ENCODE measurements at regions not wholly inside any gene's neighbourhood (a gene's known extent, or its start where the extent isn't known, plus 50 kb on each side); places are given as distances from the start of the nearest gene placed in this dataset.

- H3K36me3 ChIP-seq (ENCODE audit: control insufficient read depth in 2 of 2, insufficient read depth in 2 of 2, low read length in 1 of 2), result no peaks in the 10 kb centered on the region
- no peak overlapping the region for H3K9ac ChIP-seq (ENCODE audit: control insufficient read depth, insufficient read depth, low read length)
- H3K4me1 ChIP-seq (ENCODE audit: control insufficient read depth, insufficient read depth, low read length), result no peaks in the 10 kb centered on the region
- FAIRE-seq (no peak), ATAC-seq (no peak), DNase-seq (ENCODE audit: low read depth, low spot score) (no peak)
- no peak overlapping the region for H2AFZ ChIP-seq (ENCODE audit: control insufficient read depth, low read depth, low read length)
- ChIA-PET CTCF (no interaction called here), POLR2A (no interaction called here), RAD21 (ENCODE audit: unreplicated experiment) (no interaction called here), SMC1A (ENCODE audit: uncharacterized antibody, unreplicated experiment) (interaction anchor here (1.0 kb wide), 1 partner anchor 12 kb away, joined by 3 read pairs; no protein-coding TSS in a partner anchor)
- in situ Hi-C loops (cut with MboI) (no loop called here), intact Hi-C loops (cut with micrococcal nuclease; ENCODE audit: unreplicated experiment) (no loop called here)
- H3K4me2 ChIP-seq (ENCODE audit: control insufficient read depth, insufficient read depth), result no peak overlapping the region
- H3K4me3 ChIP-seq, result no peak overlapping the region
- H3K27me3 ChIP-seq (replicated peaks in 1 of 2; ENCODE audit: control insufficient read depth in 2 of 2, insufficient read depth in 2 of 2, low read length in 1 of 2), result no peaks in the 10 kb centered on the region
- 57% methylated on average over 3 of the region's 3 CpGs for WGBS (ENCODE audit: insufficient coverage, insufficient replicate concordance, low lambda C conversion rate, missing lambda C conversion rate)
- no peaks in the 10 kb centered on the region for H3K9me3 ChIP-seq (replicated peaks; ENCODE audit: control insufficient read depth, insufficient read depth, low read length)
- H3K79me2 ChIP-seq (ENCODE audit: control insufficient read depth, insufficient read depth, low read length), result no peaks in the 10 kb centered on the region
- no peak overlapping the region for H3K27ac ChIP-seq (ENCODE audit: control insufficient read depth, insufficient read depth)
- no TSS peak for BruUV-seq (replicated peaks)
- TF ChIP-seq EED (IDR thresholded peaks at IDR 0.05; ENCODE audit: low read depth) (no peak), PAX5 (IDR thresholded peaks at IDR 0.05; ENCODE audit: borderline replicate concordance, low read depth, low read length) (no peak), ZNF24 (IDR thresholded peaks at IDR 0.05) (no peak), NR2C2 (IDR thresholded peaks at IDR 0.05; ENCODE audit: borderline replicate concordance, control insufficient read depth, insufficient read length, low read depth) (no peak), BACH1 (IDR thresholded peaks at IDR 0.05; ENCODE audit: borderline replicate concordance) (no peak), ZNF207 (IDR thresholded peaks at IDR 0.05; ENCODE audit: borderline replicate concordance) (no peak), RELB (IDR thresholded peaks at IDR 0.05; ENCODE audit: low read depth) (no peak), POU2F2 (IDR thresholded peaks at IDR 0.05; ENCODE audit: borderline replicate concordance, low read depth, low read length) (no peak), SMC3 (IDR thresholded peaks at IDR 0.05; ENCODE audit: borderline replicate concordance, low read length) (no peak), CEBPB (IDR thresholded peaks at IDR 0.05; ENCODE audit: borderline replicate concordance in 1 of 2, low read depth in 2 of 2, low read length in 2 of 2) (no peak), FOS (IDR thresholded peaks at IDR 0.05; ENCODE audit: borderline replicate concordance, extremely low read depth, insufficient read length) (no peak), PBX3 (IDR thresholded peaks at IDR 0.05; ENCODE audit: insufficient replicate concordance, low read depth, low read length) (no peak)
- no peaks in the 10 kb centered on the region for H4K20me1 ChIP-seq (ENCODE audit: control insufficient read depth, insufficient read depth)
Observed at GRCh38 chr14:30484201-30484600, 74.8 kb upstream of the G2E3 start.

Measured in GM12878 (cell line).